Endothelial cell of umbilical vein (primary cell): ENCODE measurements at regions not wholly inside any gene's neighbourhood (a gene's known extent, or its start where the extent isn't known, plus 50 kb on each side); places are given as distances from the start of the nearest gene placed in this dataset.

Experiments
- BruUV-seq: library from RNA; stranded (reverse); fragments of 400-500 nt; replicated peaks from 2 replicates; lab custom pipeline; 2021; lab: Mats Ljungman, UMichigan
- CTCF ChIA-PET: fragments of 300-600, 350-600 bp; sonication (Branson Sonifier 250); formaldehyde crosslinking; loops from one replicate; lab custom pipeline; 2021; ENCODE audit warnings: antibody characterized with exemption, inconsistent platforms; lab: Charles Lee
- POLR2A ChIA-PET: fragments of 300-600, 350-600 bp; sonication (Branson Sonifier 250); formaldehyde crosslinking; loops from one replicate; lab custom pipeline; 2021; ENCODE audit warnings: antibody characterized with exemption, inconsistent platforms; lab: Charles Lee
- DNase-seq: peaks from one replicate; pipeline ENCODE4 v3.0.0-alpha.2; 2011; ENCODE audit warnings: low read depth, low spot score
- FAIRE-seq: peaks from 2 replicates; lab custom pipeline; 2011; peaks lifted over from hg19 to GRCh38; lab: Jason Lieb, UNC
- H2AFZ ChIP-seq: 2 replicates; pipeline ENCODE4 v1.6.0; 2012; ENCODE audit warnings: low read depth, low read length, control low read depth, inconsistent platforms
- H3K27ac ChIP-seq: 2 replicates; pipeline ENCODE4 v1.5.1; 2011; ENCODE audit warnings: low read depth, mild to moderate bottlenecking, control low read depth, low read length, moderate library complexity; ENCODE audit not compliant: insufficient read depth
- H3K27me3 ChIP-seq, 2 experiments: 2 replicates each; pipeline versions ENCODE4 v1.6.0 to v1.6.1; 2011; ENCODE audit warnings: low read length in 2 of 2, mixed read lengths in 1 of 2; ENCODE audit not compliant: control insufficient read depth in 2 of 2, insufficient read depth in 2 of 2
- H3K36me3 ChIP-seq, 2 experiments: 2 replicates in 1 of 2; 3 replicates in 1 of 2; pipeline ENCODE4 v1.5.1; 2011; ENCODE audit warnings: low read length in 2 of 2, mild to moderate bottlenecking in 1 of 2, moderate library complexity in 1 of 2; ENCODE audit not compliant: control insufficient read depth in 2 of 2, insufficient read depth in 2 of 2; ENCODE audit errors: extremely low read depth in 1 of 2
- H3K4me1 ChIP-seq: 3 replicates; pipeline ENCODE4 v1.5.1; 2011; ENCODE audit warnings: mild to moderate bottlenecking, low read length; ENCODE audit not compliant: control insufficient read depth, insufficient read depth; ENCODE audit errors: extremely low read depth
- H3K4me2 ChIP-seq: 2 replicates; pipeline ENCODE4 v1.6.1; 2011; ENCODE audit warnings: low read length, control low read depth, mixed read lengths; ENCODE audit not compliant: insufficient read depth
- H3K4me3 ChIP-seq, 3 experiments: fragments of 200-600 bp in 1 of 3; sonication (generic), shearing (Covaris generic) in 1 of 3; replicated peaks in 1 of 3; 2 replicates each; pipeline ENCODE4 v1.5.1; 2011 to 2016; ENCODE audit warnings: control low read depth in 3 of 3, low read length in 3 of 3, mild to moderate bottlenecking in 2 of 3, inconsistent platforms in 1 of 3, low read depth in 1 of 3, moderate library complexity in 1 of 3; ENCODE audit not compliant: insufficient read depth in 1 of 3
- H3K79me2 ChIP-seq: 2 replicates; pipeline ENCODE4 v1.6.0; 2012; ENCODE audit warnings: low read length, inconsistent platforms; ENCODE audit not compliant: control insufficient read depth, insufficient read depth
- H3K9ac ChIP-seq: replicated peaks from 2 replicates; pipeline ENCODE3; 2011; ENCODE audit warnings: low read length, control low read depth; ENCODE audit not compliant: insufficient read depth; ENCODE audit errors: extremely low read depth
- H3K9me1 ChIP-seq: replicated peaks from 3 replicates; pipeline ENCODE4 v1.6.0; 2011; ENCODE audit warnings: mild to moderate bottlenecking, low read length; ENCODE audit not compliant: control insufficient read depth, insufficient read depth; ENCODE audit errors: extremely low read depth
- H3K9me3 ChIP-seq: replicated peaks from 2 replicates; pipeline ENCODE4 v1.5.1; 2012; ENCODE audit warnings: low read length, inconsistent platforms; ENCODE audit not compliant: control insufficient read depth, insufficient read depth
- H4K20me1 ChIP-seq: replicated peaks from 2 replicates; pipeline ENCODE3; 2011; ENCODE audit warnings: mild to moderate bottlenecking, low read length; ENCODE audit not compliant: control insufficient read depth, insufficient read depth; ENCODE audit errors: extremely low read depth
- CTCF ChIP-seq, 2 donors: IDR thresholded peaks; 1 replicate in 1 of 2; 2 replicates in 1 of 2; pipeline ENCODE4 v1.5.1; 2011; ENCODE audit warnings: low read length in 2 of 2, mild to moderate bottlenecking in 2 of 2, moderate library complexity in 2 of 2, control low read depth in 1 of 2, inconsistent platforms in 1 of 2, low read depth in 1 of 2; ENCODE audit not compliant: insufficient read depth in 1 of 2; ENCODE audit errors: extremely low read depth in 1 of 2
- EZH2 ChIP-seq: IDR thresholded peaks from 2 replicates; pipeline ENCODE4 v1.6.1; 2012; ENCODE audit warnings: borderline replicate concordance, low read depth, mild to moderate bottlenecking, moderate library complexity, low read length, inconsistent platforms; ENCODE audit not compliant: severe bottlenecking
- FOS ChIP-seq: IDR thresholded peaks from 2 replicates; pipeline ENCODE4 v1.6.1; 2011; ENCODE audit warnings: mild to moderate bottlenecking, low read length, moderate library complexity, borderline replicate concordance; ENCODE audit not compliant: insufficient read depth
- GATA2 ChIP-seq: IDR thresholded peaks from 2 replicates; pipeline ENCODE4 v1.7.0; 2011; ENCODE audit warnings: low read depth, mild to moderate bottlenecking, moderate library complexity, mixed read lengths, low read length; ENCODE audit not compliant: insufficient read length, insufficient read depth
- JUN ChIP-seq: IDR thresholded peaks from 2 replicates; pipeline ENCODE4 v1.6.1; 2011; ENCODE audit warnings: borderline replicate concordance, low read depth; ENCODE audit not compliant: insufficient read length, insufficient read depth
- MAX ChIP-seq: IDR thresholded peaks from 2 replicates; pipeline ENCODE4 v1.6.1; 2011; ENCODE audit not compliant: insufficient read depth, insufficient read length
- MYC ChIP-seq: IDR thresholded peaks from one replicate; pipeline ENCODE4 v1.6.1; 2011; ENCODE audit warnings: mild to moderate bottlenecking, low read depth, low read length
- POLR2A ChIP-seq: IDR thresholded peaks from 2 replicates; pipeline ENCODE4 v1.6.1; 2012; ENCODE audit warnings: low read depth, mild to moderate bottlenecking, control low read depth, low read length
- POLR2AphosphoS5 ChIP-seq: IDR thresholded peaks from 2 replicates; pipeline ENCODE4 v1.6.1; 2012; ENCODE audit warnings: low read depth, mild to moderate bottlenecking, control low read depth, low read length, moderate library complexity; ENCODE audit not compliant: insufficient read depth
- dilution Hi-C: fragments of 300-500 bp; cut with MboI; formaldehyde crosslinking; loops from one replicate; pipeline ENCODE4 v1.15.0; 2019; ENCODE audit warnings: low sequenced_read_pairs; ENCODE audit not compliant: extremely low pct_ligation_motif_present
- intact Hi-C: fragments of 100-400 bp; cut with micrococcal nuclease; formaldehyde crosslinking; loops from one replicate; pipeline ENCODE4 v1.10.0; 2022

GRCh38 chr10:43749940-43750552 is 101.4 kb upstream of the ZNF32 start:
- Histone ChIP-seq H3K9me1 (no peaks in the 10 kb centered on the region), H3K4me2 (no peak overlapping the region), H3K27ac (no peak overlapping the region), H3K9me3 (no peaks in the 10 kb centered on the region), H3K36me3 (no peaks in the 10 kb centered on the region), H3K4me1 (no peaks in the 10 kb centered on the region), H3K27me3 (no peaks in the 10 kb centered on the region), H3K4me3 (no peak overlapping the region), H2AFZ (no peak overlapping the region), H3K79me2 (no peaks in the 10 kb centered on the region), H4K20me1 (no peaks in the 10 kb centered on the region), H3K9ac (no peak overlapping the region)
- ChIA-PET CTCF (no interaction called here), POLR2A (no interaction called here)
- no TSS peak for BruUV-seq
- intact Hi-C loops (no loop called here), dilution Hi-C loops (no loop called here)
- TF ChIP-seq POLR2AphosphoS5 (no peak), POLR2A (no peak), CTCF (IDR thresholded peaks at IDR 0.05; ENCODE audit: extremely low read depth in 1 of 2, insufficient read depth in 1 of 2, low read depth in 1 of 2, low read length in 2 of 2) (no peak), MYC (no peak), JUN (no peak), EZH2 (no peak), FOS (no peak), GATA2 (no peak), MAX (no peak)
- DNase-seq: no peak
- FAIRE-seq: no peak
